ENCODE measurements at regions not wholly inside any gene's neighbourhood (a gene's known extent, or its start where the extent isn't known, plus 50 kb on each side); places are given as distances from the start of the nearest gene placed in this dataset.

- no peak for TF ChIP-seq CTCF (IDR thresholded peaks at IDR 0.05)
- TF ChIP-seq POLR2A (IDR thresholded peaks at IDR 0.05): no peak
- H3K4me1 ChIP-seq: no peaks in the 10 kb centered on the region
- H3K9me3 ChIP-seq: no peaks in the 10 kb centered on the region
- no peak for DNase-seq
- no peaks in the 10 kb centered on the region for H3K27me3 ChIP-seq
- H3K4me3 ChIP-seq: no peak overlapping the region
- H3K36me3 ChIP-seq: no peaks in the 10 kb centered on the region
- H3K27ac ChIP-seq: no peak overlapping the region
Observed at GRCh38 chr21:35215870-35216269, 166.8 kb upstream of the RUNX1 start.

- Histone ChIP-seq H3K4me1 (no peaks in the 10 kb centered on the region), H3K27ac (peak overlapping the region in 2 of 4 donors; percentile 41 to 45), H3K36me3 (no peaks in the 10 kb centered on the region), H3K4me3 (no peak overlapping the region), H3K9me3 (no peaks in the 10 kb centered on the region), H3K27me3 (no peaks in the 10 kb centered on the region)
- TF ChIP-seq POLR2A (IDR thresholded peaks at IDR 0.05) (no peak), CTCF (IDR thresholded peaks at IDR 0.05) (no peak)
- DNase-seq: no peak
Observed at GRCh38 chr21:35212393-35213127, 163.5 kb upstream of the RUNX1 start.

- Histone ChIP-seq H3K27ac (peak overlapping the region in 1 of 4 donors; percentile 45), H3K4me1 (no peaks in the 10 kb centered on the region), H3K27me3 (no peaks in the 10 kb centered on the region), H3K9me3 (no peaks in the 10 kb centered on the region), H3K4me3 (no peak overlapping the region), H3K36me3 (no peaks in the 10 kb centered on the region)
- TF ChIP-seq POLR2A (IDR thresholded peaks at IDR 0.05): no peak
- TF ChIP-seq CTCF (IDR thresholded peaks at IDR 0.05): no peak
- DNase-seq: no peak
Observed at GRCh38 chr21:35211782-35212181, 162.7 kb upstream of the RUNX1 start.

DNA sequence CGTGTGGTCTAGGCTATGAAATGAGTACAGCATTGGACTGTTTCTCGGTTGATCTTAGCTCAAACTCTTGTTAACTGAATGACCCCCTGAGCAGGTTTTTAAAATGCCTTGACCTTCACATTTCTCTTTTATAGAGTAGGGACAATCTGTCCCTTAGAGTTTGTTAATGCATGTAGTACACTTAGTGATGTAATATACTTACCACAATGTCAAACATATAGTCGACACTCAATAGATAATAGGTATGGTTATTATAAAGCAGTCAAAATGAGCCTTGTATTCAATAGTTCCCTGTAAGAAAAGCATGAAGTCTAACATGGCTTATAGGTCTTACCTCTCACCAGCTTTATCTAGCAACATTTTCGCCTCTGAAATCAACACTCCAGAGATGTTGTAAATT is 161.0 kb upstream of the RUNX1 start:
- Histone ChIP-seq H3K9me3 (no peaks in the 10 kb centered on the region), H3K4me3 (no peak overlapping the region), H3K27ac (peak overlapping the region in 1 of 4 donors; percentile 43), H3K4me1 (peaks cover 0 to 6% (median 0%) of the 10 kb centered on the region in 4 donors), H3K36me3 (no peaks in the 10 kb centered on the region), H3K27me3 (no peaks in the 10 kb centered on the region)
- DNase-seq: no peak
- no peak for TF ChIP-seq POLR2A (IDR thresholded peaks at IDR 0.05)
- no peak for TF ChIP-seq CTCF (IDR thresholded peaks at IDR 0.05)

DNA sequence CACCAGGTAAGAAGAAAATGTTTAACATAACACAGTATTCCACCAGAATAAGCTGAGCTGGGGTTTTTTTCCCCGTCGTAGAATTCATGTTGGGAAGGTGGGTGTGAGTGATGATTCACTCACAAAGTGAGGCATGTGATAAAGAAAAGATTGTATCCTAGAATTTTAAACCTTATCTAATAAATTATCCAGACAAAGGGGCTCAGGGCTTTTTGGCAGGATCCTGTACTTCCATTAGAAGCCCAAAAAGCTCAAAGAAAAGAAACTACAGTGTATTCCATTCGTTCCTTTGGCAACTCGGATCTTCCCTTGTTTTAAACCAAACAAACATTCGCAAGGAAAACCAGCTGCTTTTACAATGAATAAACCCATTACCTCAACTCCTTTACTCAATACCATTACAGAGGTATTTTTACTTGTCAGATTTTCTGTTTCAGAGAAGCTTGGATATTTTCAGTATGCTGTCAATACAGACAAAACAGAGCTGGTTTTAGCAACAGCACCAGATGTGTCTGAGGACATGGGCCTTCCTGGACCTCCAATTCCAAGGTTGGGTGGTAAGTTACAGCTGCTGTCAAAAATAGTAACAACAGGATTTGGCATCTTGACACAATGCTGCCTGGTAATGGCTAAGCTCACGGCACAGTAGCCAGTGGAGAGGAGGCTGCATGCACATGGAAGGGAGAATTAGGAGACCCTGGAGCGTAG is 159.9 kb upstream of the RUNX1 start:
- no peak for TF ChIP-seq POLR2A (IDR thresholded peaks at IDR 0.05)
- TF ChIP-seq CTCF (IDR thresholded peaks at IDR 0.05): no peak
- H3K27ac ChIP-seq: peak overlapping the region in 1 of 4 donors; percentile 43
- no peak overlapping the region for H3K4me3 ChIP-seq
- DNase-seq: no peak
- no peaks in the 10 kb centered on the region for H3K27me3 ChIP-seq
- peaks cover 0 to 6% (median 0%) of the 10 kb centered on the region in 4 donors for H3K4me1 ChIP-seq
- H3K9me3 ChIP-seq: no peaks in the 10 kb centered on the region
- H3K36me3 ChIP-seq: no peaks in the 10 kb centered on the region
